DND-41 (cell line): ENCODE measurements at regions not wholly inside any gene's neighbourhood (a gene's known extent, or its start where the extent isn't known, plus 50 kb on each side); places are given as distances from the start of the nearest gene placed in this dataset.
A peak's percentile ranks its signal among the peaks of the same experiment; 100 is the strongest.

Experiments used
- EZH2 ChIP-seq: IDR thresholded peaks from 3 replicates; pipeline ENCODE4 v1.6.1; 2012; ENCODE audit warnings: borderline replicate concordance, low read depth, mild to moderate bottlenecking, moderate library complexity, low read length, inconsistent platforms; ENCODE audit not compliant: severe bottlenecking
- TF ChIP-seq, protein P1 (sequence below): IDR thresholded peaks from 2 replicates; pipeline ENCODE4 v1.5.1; 2012; ENCODE audit warnings: borderline replicate concordance, low read length, moderate library complexity, mild to moderate bottlenecking; ENCODE audit not compliant: poor library complexity, severe bottlenecking; ENCODE audit errors: extremely low read depth

DNA sequence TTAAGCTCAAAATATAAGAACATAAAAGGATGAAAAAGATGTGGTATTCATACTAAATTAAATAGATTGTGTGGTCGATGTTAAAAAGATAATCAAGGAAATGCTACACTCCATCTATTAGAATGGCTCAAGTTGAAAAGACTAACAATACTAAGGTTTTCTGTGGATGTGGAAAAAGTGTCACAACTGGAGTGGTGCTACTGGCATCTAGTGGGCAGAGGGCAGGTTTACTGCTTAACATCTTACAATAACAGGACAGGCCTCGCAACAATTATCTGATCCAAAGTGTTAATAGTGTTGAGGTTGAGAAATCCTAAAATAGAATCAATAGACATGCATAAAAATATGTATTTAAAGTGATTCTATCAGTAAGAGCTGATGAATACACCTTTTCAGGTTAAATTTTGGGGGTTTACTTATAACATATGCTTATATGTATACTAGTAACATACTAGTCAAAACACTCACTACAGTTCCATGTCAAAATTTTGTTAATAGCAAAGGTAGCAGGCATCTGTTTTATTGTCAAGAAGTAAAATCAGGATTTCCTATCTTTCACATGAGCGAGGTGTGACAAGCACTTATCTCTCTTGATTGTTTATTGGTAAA is 91.5 kb upstream of the TMEFF2 start:
- TF ChIP-seq, protein P1, sequence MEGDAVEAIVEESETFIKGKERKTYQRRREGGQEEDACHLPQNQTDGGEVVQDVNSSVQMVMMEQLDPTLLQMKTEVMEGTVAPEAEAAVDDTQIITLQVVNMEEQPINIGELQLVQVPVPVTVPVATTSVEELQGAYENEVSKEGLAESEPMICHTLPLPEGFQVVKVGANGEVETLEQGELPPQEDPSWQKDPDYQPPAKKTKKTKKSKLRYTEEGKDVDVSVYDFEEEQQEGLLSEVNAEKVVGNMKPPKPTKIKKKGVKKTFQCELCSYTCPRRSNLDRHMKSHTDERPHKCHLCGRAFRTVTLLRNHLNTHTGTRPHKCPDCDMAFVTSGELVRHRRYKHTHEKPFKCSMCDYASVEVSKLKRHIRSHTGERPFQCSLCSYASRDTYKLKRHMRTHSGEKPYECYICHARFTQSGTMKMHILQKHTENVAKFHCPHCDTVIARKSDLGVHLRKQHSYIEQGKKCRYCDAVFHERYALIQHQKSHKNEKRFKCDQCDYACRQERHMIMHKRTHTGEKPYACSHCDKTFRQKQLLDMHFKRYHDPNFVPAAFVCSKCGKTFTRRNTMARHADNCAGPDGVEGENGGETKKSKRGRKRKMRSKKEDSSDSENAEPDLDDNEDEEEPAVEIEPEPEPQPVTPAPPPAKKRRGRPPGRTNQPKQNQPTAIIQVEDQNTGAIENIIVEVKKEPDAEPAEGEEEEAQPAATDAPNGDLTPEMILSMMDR, result peak; percentile 31
- no peak for TF ChIP-seq EZH2
